ENCODE measurements at regions not wholly inside any gene's neighbourhood (a gene's known extent, or its start where the extent isn't known, plus 50 kb on each side); places are given as distances from the start of the nearest gene placed in this dataset.

DNA sequence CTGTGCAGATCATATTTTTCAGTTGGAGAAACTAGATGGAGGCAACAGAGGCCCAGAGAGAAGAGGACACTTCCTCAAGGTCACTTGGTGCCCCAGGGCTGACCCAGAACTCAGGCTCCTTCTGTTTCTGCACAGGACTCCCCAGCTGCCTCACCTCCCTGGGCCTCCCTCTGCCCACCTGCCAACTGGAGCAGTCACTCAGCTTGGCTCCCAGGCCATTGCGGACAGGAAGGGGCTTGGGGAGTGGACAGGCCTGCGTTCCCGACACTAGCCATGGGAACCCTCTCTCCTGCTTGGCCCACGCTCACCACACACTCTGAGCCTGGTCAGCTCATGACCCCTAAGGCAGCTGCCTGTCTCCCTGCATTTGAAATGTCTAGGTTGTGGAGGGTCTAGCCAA, 78.1 kb upstream of the BRD7 start:
- TF ChIP-seq FOSL2 (IDR thresholded peaks at IDR 0.05): no peak
- no peak for TF ChIP-seq FOSL2 (CRISPR knock-in tag; IDR thresholded peaks at IDR 0.05)
- TF ChIP-seq, protein P1, sequence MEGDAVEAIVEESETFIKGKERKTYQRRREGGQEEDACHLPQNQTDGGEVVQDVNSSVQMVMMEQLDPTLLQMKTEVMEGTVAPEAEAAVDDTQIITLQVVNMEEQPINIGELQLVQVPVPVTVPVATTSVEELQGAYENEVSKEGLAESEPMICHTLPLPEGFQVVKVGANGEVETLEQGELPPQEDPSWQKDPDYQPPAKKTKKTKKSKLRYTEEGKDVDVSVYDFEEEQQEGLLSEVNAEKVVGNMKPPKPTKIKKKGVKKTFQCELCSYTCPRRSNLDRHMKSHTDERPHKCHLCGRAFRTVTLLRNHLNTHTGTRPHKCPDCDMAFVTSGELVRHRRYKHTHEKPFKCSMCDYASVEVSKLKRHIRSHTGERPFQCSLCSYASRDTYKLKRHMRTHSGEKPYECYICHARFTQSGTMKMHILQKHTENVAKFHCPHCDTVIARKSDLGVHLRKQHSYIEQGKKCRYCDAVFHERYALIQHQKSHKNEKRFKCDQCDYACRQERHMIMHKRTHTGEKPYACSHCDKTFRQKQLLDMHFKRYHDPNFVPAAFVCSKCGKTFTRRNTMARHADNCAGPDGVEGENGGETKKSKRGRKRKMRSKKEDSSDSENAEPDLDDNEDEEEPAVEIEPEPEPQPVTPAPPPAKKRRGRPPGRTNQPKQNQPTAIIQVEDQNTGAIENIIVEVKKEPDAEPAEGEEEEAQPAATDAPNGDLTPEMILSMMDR (IDR thresholded peaks at IDR 0.05): no peak
- TF ChIP-seq EHF (CRISPR knock-in tag; IDR thresholded peaks at IDR 0.05): no peak
- TF ChIP-seq, protein P2, sequence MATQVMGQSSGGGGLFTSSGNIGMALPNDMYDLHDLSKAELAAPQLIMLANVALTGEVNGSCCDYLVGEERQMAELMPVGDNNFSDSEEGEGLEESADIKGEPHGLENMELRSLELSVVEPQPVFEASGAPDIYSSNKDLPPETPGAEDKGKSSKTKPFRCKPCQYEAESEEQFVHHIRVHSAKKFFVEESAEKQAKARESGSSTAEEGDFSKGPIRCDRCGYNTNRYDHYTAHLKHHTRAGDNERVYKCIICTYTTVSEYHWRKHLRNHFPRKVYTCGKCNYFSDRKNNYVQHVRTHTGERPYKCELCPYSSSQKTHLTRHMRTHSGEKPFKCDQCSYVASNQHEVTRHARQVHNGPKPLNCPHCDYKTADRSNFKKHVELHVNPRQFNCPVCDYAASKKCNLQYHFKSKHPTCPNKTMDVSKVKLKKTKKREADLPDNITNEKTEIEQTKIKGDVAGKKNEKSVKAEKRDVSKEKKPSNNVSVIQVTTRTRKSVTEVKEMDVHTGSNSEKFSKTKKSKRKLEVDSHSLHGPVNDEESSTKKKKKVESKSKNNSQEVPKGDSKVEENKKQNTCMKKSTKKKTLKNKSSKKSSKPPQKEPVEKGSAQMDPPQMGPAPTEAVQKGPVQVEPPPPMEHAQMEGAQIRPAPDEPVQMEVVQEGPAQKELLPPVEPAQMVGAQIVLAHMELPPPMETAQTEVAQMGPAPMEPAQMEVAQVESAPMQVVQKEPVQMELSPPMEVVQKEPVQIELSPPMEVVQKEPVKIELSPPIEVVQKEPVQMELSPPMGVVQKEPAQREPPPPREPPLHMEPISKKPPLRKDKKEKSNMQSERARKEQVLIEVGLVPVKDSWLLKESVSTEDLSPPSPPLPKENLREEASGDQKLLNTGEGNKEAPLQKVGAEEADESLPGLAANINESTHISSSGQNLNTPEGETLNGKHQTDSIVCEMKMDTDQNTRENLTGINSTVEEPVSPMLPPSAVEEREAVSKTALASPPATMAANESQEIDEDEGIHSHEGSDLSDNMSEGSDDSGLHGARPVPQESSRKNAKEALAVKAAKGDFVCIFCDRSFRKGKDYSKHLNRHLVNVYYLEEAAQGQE (IDR thresholded peaks at IDR 0.05): no peak
